ENCODE measurements at regions not wholly inside any gene's neighbourhood (a gene's known extent, or its start where the extent isn't known, plus 50 kb on each side); places are given as distances from the start of the nearest gene placed in this dataset.

- no peak for DNase-seq
These were observed 287.0 kb downstream of the DMRT2 start for GRCh38 chr9:1337169-1337568.

DNA sequence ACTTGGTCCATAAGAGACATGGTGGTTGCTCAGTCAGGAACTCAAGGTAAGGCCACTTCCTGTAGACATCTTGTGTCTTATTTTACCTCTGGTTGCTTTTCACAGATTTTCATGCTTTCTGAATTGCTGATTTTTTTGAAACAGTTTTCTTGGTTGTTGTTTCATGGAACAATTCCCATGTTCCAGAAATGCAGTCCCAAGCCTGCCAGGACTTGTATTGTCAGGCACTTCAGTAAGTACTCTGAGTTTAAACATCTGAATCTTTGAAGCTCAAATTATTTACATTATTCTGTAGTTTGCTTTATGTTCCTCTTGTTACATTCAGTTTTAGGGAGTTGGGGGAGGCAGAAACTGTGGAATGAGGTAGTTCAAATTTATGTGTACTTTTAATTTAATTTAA is 290.2 kb downstream of the DMRT2 start:
- no peak for DNase-seq

DNA sequence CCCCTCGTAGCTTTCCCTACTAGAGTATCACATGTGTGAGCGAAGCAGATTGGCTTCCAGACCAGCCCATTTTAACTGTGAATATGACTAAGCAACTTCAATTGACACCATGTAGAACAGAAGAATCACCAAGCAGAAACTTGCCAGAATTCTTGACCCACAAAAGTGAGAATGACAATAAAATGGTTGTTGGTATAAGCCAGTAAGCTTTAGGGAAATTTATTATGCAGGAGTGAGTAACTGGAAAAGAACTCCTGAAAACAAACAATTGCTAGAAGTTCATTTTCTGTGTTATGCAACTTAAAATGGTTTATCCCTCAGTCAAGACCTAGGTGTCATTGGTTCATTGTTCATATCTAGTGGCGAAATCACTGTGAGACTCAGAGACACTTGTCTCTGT is 303.1 kb downstream of the DMRT2 start:
- DNase-seq, result no peak

GRCh38 chr9:1354086-1354485 is 303.9 kb downstream of the DMRT2 start:
- no peak for DNase-seq

GRCh38 chr9:1354606-1355005 is 304.4 kb downstream of the DMRT2 start:
- DNase-seq, result no peak

- no peak for DNase-seq
These were observed 305.5 kb downstream of the DMRT2 start for GRCh38 chr9:1355656-1356055.

- DNase-seq, result no peak
These were observed 312.7 kb downstream of the DMRT2 start for GRCh38 chr9:1362845-1363244.

DNA sequence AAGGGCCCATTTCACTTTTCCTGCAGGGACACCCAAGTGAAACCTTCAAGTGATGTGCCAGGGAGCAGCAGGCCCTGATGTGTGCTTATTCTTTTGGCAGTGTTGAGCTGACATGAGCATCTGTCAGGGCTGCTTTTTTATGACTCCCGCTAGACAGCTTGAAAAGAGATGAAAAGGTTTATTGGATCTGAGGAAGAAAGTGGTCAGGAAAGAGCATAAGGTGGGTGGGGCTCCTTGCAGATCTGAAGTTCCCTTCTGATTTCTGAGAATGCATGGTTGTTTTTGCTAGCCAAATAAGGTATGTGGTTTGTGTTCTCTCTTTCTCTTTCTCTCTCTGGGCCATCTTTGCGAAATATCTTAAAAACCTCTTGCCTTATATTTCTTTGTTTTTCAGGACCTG is 316.1 kb downstream of the DMRT2 start:
- DNase-seq, result no peak

DNA sequence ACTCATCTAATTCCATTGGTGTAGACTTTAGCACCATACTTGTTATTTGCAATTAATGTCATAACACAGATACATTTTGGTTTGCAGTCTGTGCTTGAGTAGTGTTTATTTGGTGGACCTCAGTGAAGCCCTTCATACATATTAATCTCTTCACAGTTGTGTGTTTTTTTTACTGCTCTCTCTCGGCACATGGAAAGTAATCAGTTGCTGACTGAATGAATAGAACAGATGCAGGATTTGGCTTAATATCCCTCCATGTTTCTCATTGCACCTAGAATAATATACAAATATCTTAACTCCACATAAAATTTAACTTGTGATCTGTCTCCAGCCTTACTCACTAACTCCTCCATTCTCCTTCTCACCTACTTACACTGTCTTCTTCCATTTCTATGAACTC is 319.1 kb downstream of the DMRT2 start:
- DNase-seq, result no peak

DNA sequence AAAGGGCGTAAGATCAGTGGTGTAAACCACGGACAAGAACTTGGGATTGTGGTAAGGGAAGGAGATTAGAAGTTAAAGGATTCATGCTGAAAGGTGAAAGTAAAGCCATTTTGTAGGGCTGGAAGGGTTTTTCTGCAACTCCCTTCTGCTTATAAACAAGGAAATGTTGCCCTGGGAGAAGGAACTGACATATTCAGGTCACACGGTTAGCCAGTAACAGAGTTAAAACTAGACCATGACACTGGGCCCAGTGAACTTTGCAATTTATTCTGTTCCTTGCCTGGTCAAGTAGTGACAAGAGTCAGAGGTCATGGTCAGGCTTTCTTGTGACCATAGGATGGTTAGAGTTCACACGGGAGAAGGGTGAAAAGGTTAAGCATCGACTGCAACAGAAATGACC is 323.3 kb downstream of the DMRT2 start:
- DNase-seq, result no peak

DNA sequence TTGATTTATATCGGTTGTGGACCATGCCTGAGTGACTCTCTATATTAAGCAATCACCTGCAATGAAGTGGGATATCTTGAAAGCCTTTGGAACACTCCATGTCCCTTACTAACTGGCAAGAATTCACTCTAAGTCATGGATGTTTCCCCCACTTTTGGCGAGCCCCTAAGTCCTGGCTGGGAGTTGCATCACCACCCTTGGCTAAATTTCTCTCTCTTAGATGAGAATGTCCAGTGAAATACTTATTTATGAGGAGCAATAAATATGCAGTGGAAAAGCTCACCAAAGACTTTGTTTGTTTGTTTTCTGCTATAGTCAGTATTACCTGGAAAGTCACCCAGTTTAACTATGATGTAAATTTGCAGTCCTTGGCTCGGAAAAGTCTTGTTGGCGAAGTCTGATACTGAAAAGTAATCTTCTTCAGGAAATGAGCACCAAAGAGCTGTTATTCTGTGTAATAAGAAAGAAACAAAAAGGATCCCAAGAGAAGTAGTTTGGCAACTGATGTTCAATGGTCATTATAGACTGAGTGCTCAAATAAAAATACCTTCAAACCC is 333.8 kb downstream of the DMRT2 start:
- DNase-seq, result no peak

GRCh38 chr9:1384816-1385215 is 334.7 kb downstream of the DMRT2 start:
- no peak for DNase-seq

DNA sequence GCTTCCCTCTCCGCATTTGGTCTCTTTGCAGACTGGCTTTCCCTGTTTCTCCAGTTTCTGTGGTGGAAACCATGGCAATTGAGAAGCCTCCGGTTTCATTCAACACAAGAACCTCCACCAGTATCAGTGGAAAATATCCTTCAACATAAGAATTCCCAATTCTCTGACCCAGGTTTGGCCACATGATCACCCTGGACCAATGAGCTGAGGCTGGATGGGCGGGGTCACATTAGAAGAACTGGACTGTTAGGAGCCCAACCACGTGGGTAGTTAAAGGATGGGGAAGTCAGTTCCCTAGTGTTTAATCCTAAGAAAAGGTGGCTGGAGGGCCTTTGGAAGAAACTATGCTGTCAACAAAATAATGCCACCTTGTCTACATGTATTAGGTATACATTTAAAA is 336.3 kb downstream of the DMRT2 start:
- DNase-seq, result no peak

- DNase-seq, result no peak
These were observed 338.1 kb downstream of the DMRT2 start for GRCh38 chr9:1388216-1388615.

DNA sequence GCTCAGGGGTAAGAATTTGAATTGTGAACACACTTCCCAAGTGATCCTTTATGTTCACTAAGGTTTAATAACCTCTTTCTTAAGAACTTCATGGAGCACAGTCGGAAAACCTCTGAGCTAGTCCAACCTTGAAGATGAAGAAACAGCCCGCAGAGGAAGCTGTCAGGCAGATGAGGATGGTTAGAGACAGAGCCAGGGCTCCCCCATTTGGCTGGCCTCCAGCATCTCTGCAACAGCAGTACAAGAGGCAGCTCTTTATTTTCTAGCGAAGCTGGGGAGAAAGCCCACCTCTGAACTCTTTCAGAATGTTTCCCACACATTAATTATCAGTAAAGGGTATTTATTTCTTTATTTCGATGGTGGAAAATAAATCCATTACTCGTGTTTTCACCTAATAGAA is 350.8 kb downstream of the DMRT2 start:
- no peak for DNase-seq

- DNase-seq, result no peak
These were observed 354.8 kb downstream of the DMRT2 start for GRCh38 chr9:1404940-1405339.

GRCh38 chr9:1411826-1412225 is 361.7 kb downstream of the DMRT2 start:
- DNase-seq, result no peak

DNA sequence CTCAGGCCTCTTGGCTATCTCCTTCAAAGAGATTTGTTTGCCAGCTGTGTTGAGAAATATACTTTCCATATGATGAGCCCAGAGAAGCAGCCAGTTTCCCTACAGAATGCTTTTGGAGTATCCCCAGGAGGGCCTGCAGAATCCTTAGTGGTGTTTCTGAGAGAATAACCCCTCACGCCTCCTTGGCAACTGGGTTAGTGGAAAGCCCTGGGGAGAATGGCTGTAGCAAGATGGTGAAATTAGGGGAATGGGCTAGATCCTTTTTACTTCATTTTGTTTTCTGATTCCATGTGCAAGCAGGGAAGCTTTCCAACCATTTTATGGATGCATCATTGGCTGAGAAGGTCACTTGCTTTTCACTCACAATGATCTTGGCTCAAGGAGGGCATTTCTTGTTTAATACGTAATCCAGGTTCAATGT is 364.6 kb downstream of the DMRT2 start:
- DNase-seq, result no peak

DNA sequence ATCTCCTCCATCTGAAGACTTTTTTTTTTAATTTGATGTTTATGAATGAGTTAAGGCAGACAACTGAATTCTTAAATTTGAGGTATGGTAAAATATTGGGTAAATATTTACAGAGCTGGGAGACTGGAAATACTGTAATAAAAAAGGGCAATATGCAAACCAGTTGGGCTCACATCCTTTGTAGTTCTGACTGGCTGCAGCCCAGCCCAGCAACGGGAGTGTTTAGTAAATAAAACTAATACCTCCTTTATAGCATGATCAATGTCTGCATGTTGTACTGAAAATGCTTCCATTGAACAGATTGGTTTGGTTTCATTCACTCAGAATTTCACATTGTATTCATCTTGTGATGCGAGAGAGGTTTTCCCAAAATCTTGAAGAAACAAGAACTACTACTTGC is 365.0 kb downstream of the DMRT2 start:
- no peak for DNase-seq

DNA sequence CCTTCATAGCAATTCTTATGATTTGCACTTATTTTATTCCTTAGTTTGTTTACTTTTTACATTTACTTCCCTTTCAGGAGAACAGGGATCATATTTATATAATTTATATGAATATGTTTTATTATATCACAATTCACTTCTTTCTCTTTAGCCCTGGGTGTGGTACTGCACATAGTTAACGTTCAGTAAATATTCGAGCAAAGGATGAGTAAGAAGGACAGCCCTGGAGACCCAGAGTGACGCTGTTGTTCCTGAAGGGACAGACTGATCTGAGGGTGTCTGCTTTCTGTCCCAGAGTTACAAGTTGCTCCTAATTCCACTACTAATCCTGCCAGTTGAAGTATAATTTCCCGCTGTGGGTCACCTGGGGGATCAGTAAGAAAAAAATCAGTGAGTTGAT is 366.1 kb downstream of the DMRT2 start:
- no peak for DNase-seq

DNA sequence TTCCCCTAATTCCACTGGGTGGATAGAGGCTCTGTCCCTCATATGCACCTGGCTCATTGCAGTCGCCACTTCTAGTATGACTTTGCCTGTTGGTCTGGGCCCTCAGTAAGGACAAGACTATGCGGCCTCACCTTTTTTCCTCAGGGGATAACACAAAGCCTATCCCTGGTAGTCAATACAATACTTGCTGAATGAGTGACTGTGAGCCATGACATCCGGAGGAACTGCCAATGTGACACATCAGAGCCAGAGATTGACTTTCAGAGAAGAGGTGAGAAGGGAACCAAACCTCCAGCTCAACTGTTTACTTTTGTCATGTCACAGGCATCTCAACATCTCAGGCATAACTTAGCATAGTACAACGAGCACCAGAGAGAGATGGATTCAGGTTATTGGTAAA is 371.3 kb downstream of the DMRT2 start:
- no peak for DNase-seq

GRCh38 chr9:1427875-1428274 is 377.7 kb downstream of the DMRT2 start:
- DNase-seq, result no peak

DNA sequence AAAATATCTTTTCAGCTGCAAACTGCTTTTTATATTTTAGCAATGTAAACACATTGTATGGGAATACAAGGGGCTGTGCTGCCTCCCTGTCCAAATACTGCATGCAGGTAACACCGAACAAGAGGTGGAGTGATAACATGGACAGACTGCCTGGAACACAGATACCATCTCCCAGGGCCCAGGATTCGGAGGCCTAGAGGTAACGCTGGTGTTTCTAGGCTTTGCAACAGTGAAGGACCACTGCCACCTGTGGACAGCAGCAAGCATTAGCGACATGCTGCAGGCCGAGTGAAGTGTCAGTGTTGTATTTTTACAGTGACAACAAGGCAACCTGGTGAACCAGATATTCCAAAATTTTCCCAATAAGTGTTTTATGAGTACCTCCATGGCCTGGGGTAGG is 379.1 kb downstream of the DMRT2 start:
- DNase-seq, result no peak

GRCh38 chr9:1431461-1431860 is 381.3 kb downstream of the DMRT2 start:
- no peak for DNase-seq

DNA sequence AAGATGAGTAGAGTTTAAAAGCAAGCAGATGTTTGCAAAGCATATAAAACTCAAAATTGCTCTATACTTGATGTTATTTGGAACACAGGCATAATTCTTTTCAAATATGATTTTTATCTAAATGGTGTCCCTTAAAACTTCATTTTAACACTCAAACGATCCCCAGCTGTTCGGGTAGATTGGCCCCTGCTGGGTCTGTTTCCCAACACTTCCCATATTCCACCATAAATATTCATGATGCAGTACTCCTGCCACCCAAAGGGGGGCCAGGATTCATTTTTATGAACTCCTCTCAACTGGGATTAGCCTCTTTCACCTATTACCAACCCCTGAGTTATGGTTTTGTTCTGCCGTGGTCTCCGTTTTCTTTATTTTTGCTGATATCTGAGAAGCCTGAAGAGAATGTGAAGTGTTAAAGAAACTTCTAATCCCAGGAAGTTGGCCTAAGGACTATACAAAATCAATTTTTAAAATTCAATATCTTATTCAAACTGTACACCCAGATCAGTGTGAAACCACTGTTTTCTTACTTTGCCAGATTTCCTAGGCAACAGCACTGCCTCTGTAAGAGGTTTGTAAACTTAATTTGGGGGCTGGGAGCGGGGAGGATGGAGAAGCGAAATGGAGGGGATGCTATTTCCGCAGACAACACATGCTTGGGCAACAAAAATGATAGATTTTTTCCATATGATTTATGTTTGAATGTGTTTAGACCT is 384.1 kb downstream of the DMRT2 start:
- DNase-seq, result no peak
